Lung (tissue), 11 donors: ENCODE measurements at regions not wholly inside any gene's neighbourhood (a gene's known extent, or its start where the extent isn't known, plus 50 kb on each side); places are given as distances from the start of the nearest gene placed in this dataset.
"Not testable (repeated sequence)": the region's sequence is repeated elsewhere in the genome, so short reads cannot be mapped to it uniquely, and the experiment has no call there.

Experiments
- ATAC-seq: fragments of 200-7000 bp; cut with Tn5 transposase; one replicate; pipeline ENCODE4 v1.9.1; 2020; ENCODE audit warnings: moderate number of reproducible peaks; ENCODE audit not compliant: insufficient read depth, low FRiP score
- DNase-seq, 3 donors: peaks; one replicate each; pipeline ENCODE4 v3.0.0-alpha.2; 2013 to 2017
- H3K27ac ChIP-seq, 2 donors: one replicate each; pipeline ENCODE4 v1.5.1; 2013; ENCODE audit warnings: mild to moderate bottlenecking in 2 of 2, moderate library complexity in 2 of 2, control low read depth in 1 of 2, inconsistent platforms in 1 of 2, low read depth in 1 of 2, low read length in 1 of 2
- H3K27me3 ChIP-seq, 3 donors: one replicate each; pipeline ENCODE4 v1.5.1; 2013; ENCODE audit warnings: low read length in 2 of 3; ENCODE audit not compliant: control insufficient read depth in 3 of 3, insufficient read depth in 3 of 3
- H3K36me3 ChIP-seq, 4 donors: one replicate each; pipeline ENCODE4 v1.5.1; 2013; ENCODE audit warnings: low read length in 4 of 4, mild to moderate bottlenecking in 1 of 4, moderate library complexity in 1 of 4; ENCODE audit not compliant: control insufficient read depth in 4 of 4, insufficient read depth in 4 of 4
- H3K4me1 ChIP-seq, 5 donors: one replicate each; pipeline ENCODE4 v1.5.1; 2013; ENCODE audit warnings: low read length in 5 of 5, mild to moderate bottlenecking in 2 of 5, moderate library complexity in 1 of 5; ENCODE audit not compliant: control insufficient read depth in 5 of 5, insufficient read depth in 5 of 5
- H3K4me3 ChIP-seq: one replicate; pipeline ENCODE4 v1.5.1; 2013; ENCODE audit warnings: mild to moderate bottlenecking, control low read depth, moderate library complexity
- H3K9ac ChIP-seq, 2 donors: one replicate each; pipeline ENCODE4 v1.5.1; 2013; ENCODE audit warnings: low read length in 2 of 2, control low read depth in 1 of 2; ENCODE audit not compliant: insufficient read depth in 1 of 2
- H3K9me3 ChIP-seq, 4 donors: one replicate each; pipeline ENCODE4 v1.5.1; 2013; ENCODE audit warnings: low read length in 3 of 4, mild to moderate bottlenecking in 1 of 4, moderate library complexity in 1 of 4; ENCODE audit not compliant: control insufficient read depth in 4 of 4, insufficient read depth in 3 of 4
- WGBS, 2 donors: extraction: QIAGEN DNeasy Blood & Tissue Kit; methylation state at CpG; one replicate each; pipeline ENCODE4 v1.1.7; 2013; 5-methylcytosine and 5-hydroxymethylcytosine counted together
- TF ChIP-seq, protein P1 (sequence below): IDR thresholded peaks from 2 replicates; pipeline ENCODE4 v1.5.1; 2012; ENCODE audit warnings: mild to moderate bottlenecking; ENCODE audit errors: control extremely low read depth, extremely low read depth
- donor health status: control.
- donor health status: control.
- donor health status: Bipolar disorder and iron deficiency.
- donor health status: healthy.
- donor health status: DM: yes; HTN: yes; CAD: no.

DNA sequence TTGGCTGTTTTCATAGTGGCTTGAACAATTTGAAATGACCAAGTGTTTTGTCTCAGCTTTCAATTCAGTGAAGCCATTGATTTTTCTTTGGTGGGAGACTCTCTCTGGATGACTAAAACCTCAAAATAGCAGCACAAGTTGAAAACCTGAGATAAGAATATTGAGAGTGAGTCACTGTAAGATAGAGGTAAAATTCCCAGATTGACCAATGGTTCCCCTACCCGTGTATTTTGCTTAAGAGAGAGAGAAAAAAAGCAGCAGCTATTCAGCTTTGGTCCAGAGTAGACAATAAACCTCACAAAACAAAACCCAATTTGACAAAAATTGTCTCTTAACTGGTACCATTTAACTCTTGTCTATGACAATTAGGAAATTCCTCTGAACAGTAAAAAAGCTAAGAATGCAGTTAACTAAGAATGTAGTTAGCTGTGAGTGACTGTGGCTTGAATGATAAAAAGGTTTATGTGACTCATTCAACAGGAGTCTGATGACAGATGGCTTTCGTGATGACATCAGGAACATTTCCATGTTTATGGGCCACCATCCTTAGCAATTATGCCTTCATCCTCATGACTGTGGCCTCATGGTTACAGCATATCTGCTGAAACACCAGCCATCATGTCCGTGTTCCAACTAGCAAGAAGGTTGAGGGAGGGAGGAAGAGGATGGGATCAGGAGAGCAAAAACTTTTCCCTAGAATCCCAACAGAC, 356.9 kb downstream of the NDFIP2 start:
- WGBS, 2 donors = 82 to 95% methylated on average over 3 of the region's 3 CpGs
- H3K27ac ChIP-seq = no peak overlapping the region
- H3K9me3 ChIP-seq = no peaks in the 10 kb centered on the region
- no peak overlapping the region for H3K4me3 ChIP-seq
- DNase-seq = no peak
- no peaks in the 10 kb centered on the region for H3K4me1 ChIP-seq
- H3K27me3 ChIP-seq = no peaks in the 10 kb centered on the region
- no peak overlapping the region for H3K9ac ChIP-seq
- TF ChIP-seq, protein P1, sequence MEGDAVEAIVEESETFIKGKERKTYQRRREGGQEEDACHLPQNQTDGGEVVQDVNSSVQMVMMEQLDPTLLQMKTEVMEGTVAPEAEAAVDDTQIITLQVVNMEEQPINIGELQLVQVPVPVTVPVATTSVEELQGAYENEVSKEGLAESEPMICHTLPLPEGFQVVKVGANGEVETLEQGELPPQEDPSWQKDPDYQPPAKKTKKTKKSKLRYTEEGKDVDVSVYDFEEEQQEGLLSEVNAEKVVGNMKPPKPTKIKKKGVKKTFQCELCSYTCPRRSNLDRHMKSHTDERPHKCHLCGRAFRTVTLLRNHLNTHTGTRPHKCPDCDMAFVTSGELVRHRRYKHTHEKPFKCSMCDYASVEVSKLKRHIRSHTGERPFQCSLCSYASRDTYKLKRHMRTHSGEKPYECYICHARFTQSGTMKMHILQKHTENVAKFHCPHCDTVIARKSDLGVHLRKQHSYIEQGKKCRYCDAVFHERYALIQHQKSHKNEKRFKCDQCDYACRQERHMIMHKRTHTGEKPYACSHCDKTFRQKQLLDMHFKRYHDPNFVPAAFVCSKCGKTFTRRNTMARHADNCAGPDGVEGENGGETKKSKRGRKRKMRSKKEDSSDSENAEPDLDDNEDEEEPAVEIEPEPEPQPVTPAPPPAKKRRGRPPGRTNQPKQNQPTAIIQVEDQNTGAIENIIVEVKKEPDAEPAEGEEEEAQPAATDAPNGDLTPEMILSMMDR = no peak
- H3K36me3 ChIP-seq = no peaks in the 10 kb centered on the region
- ATAC-seq = no peak

DNA sequence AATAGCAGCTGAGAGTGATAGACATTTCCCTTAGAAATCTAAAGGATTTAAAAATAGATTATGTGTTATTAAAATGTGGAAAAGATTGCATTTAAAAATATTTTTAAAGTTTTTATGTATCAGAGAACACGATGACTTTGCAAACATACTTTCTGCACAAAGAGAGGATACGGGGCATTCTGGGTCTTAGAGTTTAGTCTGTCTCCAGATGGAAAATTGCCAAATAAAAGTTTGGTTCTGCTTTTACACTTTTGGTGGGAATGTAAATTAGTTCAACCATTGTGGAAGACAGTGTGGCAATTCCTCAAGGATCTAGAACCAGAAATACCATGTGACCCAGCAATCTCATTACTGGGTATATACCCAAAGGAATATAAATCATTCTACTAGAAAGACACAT, 355.2 kb downstream of the NDFIP2 start:
- H3K9ac ChIP-seq, H3K4me3 ChIP-seq, H3K9me3 ChIP-seq, H3K27ac ChIP-seq, ATAC-seq, H3K27me3 ChIP-seq, DNase-seq, H3K4me1 ChIP-seq, H3K36me3 ChIP-seq: not testable (repeated sequence)
- 38 to 54% methylated on average over 2 of the region's 2 CpGs for WGBS, 2 donors

DNA sequence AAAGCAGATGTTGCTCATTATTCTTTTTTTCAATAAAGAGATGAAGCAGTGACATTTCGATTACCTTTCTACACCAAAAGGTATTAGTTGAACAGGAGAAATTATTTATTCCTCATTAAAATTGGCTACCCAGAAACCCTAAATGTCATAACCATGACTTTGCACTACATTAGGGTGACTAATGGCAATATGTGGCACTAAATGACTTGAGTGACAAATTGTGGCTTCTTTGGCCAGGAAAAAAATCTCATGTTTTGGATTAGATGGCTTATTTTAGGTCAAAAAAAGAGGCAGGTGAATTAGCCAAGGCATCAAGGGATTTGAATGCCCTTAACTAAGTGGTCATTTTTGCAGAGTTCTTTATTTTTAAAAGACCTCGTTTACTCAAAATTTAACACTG, 353.9 kb downstream of the NDFIP2 start:
- ATAC-seq (no peak), DNase-seq (no peak)
- H3K9me3 ChIP-seq = no peaks in the 10 kb centered on the region
- no peaks in the 10 kb centered on the region for H3K27me3 ChIP-seq
- H3K27ac ChIP-seq = no peak overlapping the region
- TF ChIP-seq, protein P1 = no peak
- H3K36me3 ChIP-seq = no peaks in the 10 kb centered on the region
- H3K4me1 ChIP-seq = no peaks in the 10 kb centered on the region
- 44 to 49% methylated on average over 2 of the region's 2 CpGs for WGBS, 2 donors
- no peak overlapping the region for H3K4me3 ChIP-seq
- no peak overlapping the region for H3K9ac ChIP-seq

DNA sequence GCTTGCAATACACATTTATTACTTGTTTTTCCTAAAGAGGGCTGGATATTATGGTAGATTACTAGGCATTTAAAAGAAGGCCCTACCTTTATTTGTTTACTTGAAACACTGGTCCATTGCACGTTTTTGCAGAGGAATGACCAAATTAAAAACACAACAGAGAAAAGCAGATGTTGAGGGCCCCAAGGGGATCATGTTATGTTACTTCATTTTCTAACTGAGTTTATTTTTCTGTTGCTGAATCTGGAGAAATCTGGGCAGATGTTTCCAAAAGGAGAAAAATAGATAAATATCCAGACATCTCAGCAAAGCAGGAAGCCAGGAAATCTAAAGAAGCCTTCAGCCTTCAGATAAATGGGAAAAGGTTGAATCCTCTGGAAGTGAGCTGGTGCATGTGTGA, 353.0 kb downstream of the NDFIP2 start:
- Histone ChIP-seq H3K9me3 (peaks cover 0 to 3% (median 0%) of the 10 kb centered on the region in 4 donors), H3K36me3 (no peaks in the 10 kb centered on the region), H3K4me3 (no peak overlapping the region), H3K9ac (no peak overlapping the region), H3K27me3 (no peaks in the 10 kb centered on the region), H3K27ac (no peak overlapping the region), H3K4me1 (no peaks in the 10 kb centered on the region)
- ATAC-seq = no peak
- TF ChIP-seq, protein P1 = no peak
- 38 to 68% methylated on average over 1 of the region's 1 CpG for WGBS, 2 donors
- DNase-seq = no peak
